Fibroblast of the aortic adventitia (primary cell): ENCODE measurements at regions not wholly inside any gene's neighbourhood (a gene's known extent, or its start where the extent isn't known, plus 50 kb on each side); places are given as distances from the start of the nearest gene placed in this dataset.

Experiments used
- DNase-seq: peaks from one replicate; pipeline ENCODE4 v3.0.0-alpha.2; 2010; ENCODE audit warnings: low read depth
- H3K4me3 ChIP-seq: 2 replicates; pipeline ENCODE4 v1.5.1; 2011; ENCODE audit warnings: low read depth, mild to moderate bottlenecking, control low read depth, low read length, moderate library complexity
- TF ChIP-seq, protein P1 (sequence below): IDR thresholded peaks from 2 replicates; pipeline ENCODE4 v1.5.1; 2011; ENCODE audit warnings: mild to moderate bottlenecking, low read length, control low read depth, inconsistent platforms; ENCODE audit not compliant: insufficient read depth

DNA sequence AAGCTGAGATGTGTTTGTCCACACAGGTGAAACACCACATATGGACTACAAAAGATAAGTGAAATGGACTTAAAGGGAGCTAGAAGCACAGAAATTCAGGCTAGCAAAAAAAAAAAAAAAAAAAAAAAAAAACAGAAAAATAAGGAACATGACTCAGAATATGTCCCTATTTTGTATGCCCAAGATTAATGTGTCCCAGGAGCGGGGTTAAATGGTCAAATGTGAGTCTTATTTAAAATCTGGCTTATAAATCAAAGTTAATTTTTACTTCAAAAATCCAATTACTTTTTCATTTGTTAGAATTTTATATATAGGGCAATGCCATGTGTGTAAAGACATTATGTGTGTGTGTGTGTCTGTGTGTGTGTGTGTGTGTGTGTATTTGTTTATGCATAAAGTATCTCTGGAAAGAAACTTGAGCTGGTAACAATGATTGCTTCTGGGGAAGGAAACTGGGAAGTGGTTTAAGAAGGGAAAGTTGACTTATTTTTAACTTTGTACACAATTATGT lies 986.5 kb downstream of the ROBO2 start:
- DNase-seq: no peak
- H3K4me3 ChIP-seq: no peak overlapping the region
- TF ChIP-seq, protein P1, sequence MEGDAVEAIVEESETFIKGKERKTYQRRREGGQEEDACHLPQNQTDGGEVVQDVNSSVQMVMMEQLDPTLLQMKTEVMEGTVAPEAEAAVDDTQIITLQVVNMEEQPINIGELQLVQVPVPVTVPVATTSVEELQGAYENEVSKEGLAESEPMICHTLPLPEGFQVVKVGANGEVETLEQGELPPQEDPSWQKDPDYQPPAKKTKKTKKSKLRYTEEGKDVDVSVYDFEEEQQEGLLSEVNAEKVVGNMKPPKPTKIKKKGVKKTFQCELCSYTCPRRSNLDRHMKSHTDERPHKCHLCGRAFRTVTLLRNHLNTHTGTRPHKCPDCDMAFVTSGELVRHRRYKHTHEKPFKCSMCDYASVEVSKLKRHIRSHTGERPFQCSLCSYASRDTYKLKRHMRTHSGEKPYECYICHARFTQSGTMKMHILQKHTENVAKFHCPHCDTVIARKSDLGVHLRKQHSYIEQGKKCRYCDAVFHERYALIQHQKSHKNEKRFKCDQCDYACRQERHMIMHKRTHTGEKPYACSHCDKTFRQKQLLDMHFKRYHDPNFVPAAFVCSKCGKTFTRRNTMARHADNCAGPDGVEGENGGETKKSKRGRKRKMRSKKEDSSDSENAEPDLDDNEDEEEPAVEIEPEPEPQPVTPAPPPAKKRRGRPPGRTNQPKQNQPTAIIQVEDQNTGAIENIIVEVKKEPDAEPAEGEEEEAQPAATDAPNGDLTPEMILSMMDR: no peak

DNA sequence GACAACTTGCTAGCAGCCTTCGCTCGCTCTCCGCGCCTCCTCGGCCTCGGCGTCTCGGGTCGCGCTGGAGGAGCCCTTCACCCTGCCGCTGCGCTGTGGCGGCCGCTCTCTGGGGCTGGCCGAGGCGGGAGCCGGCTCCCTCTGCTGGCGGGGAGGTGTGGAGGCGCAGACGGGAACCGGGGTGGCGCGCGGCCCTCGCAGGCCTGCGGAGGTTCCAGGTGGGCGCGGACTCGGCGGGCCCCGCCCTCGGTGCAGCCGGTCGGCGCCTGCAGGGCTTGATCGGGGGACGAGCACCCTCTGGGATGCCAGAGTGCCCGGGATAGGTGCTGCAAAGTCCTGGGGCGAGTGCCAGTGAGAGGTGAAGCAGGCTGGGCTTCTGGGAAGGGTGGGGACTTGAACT lies 989.9 kb downstream of the ROBO2 start:
- H3K4me3 ChIP-seq: no peak overlapping the region
- TF ChIP-seq, protein P1: no peak
- no peak for DNase-seq

DNA sequence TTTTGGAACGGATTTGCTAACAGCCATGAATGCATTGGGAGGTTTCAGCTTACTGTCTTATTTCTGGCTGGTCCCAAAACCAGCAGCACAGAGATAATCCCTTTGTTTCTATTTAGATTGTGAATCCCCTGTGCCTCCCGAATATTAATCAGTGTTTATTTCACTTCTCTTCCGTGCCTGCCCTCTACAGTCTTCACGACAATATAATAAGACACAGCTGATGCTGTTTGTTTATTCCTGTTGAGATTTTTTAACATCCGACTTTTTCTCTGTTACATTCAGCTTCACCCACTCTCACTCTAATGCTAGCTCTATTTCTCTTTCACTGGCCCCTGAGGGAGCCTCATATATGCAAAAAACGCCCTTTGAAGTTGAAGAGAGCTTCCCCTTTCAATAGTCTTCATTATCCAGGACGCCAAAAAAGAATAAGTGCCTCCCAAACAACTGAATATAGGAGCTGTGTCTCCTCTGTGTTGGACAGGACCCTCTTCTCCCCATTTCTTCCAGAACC lies 995.3 kb downstream of the ROBO2 start:
- no peak for DNase-seq
- TF ChIP-seq, protein P1: no peak
- H3K4me3 ChIP-seq: no peak overlapping the region

DNA sequence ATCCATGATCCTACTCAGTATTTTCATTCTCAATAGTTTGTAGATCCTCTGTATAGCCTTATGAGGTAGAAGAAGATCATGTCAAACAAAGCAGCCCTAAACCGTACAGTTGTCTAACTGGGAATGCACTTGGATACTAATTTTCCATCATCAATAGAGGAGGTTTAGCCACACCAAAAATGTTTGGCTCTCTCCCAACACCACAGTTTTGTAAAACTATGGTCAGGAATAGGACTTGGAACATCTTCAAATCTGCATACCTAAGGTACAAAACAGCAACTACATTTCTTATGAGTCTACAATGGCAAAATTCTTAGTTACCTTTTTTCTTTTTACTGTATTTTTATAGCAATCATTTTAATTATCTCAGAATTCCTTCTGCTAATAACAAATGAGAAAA lies 1001.6 kb downstream of the ROBO2 start:
- TF ChIP-seq, protein P1: no peak
- no peak for DNase-seq
- no peak overlapping the region for H3K4me3 ChIP-seq

DNA sequence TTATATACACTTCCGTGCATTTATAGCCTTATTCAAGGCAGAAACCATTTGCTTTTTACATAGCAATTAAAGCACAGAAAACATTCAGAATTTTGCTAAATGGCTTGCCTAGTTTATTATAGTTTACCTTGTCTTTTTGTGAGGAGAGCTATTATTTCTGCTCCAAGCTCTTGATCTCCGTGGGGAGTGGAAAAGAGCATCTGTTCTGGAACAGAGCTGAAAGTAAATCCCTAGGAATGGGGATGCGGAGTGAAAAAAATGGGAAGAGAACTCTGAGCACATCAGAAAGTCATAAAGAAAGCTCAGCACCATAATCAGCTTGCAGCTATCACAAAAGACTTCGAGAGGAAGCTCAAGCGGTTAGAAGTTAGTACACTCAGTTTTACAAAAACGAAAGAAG lies 1006.7 kb downstream of the ROBO2 start:
- DNase-seq: no peak
- TF ChIP-seq, protein P1: no peak
- H3K4me3 ChIP-seq: no peak overlapping the region

DNA sequence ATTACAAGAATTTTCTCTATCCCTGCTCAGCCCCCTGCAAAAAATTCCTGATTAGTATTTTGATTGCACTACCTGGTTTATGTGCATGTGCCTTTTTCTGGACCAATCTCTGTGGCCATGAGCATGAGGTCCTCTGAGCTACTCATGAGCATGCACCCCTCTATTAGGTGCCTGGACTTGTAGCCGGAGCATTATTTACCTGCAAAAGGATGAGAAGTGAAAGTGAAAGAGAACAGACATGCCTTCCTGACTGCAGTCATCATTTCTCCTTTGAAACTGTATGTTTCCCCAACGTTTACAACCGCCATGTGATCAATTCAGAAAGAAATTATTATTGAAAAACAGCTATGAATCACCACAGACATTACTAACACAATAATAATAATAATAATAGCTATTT lies 1008.8 kb downstream of the ROBO2 start:
- TF ChIP-seq, protein P1: no peak
- no peak for DNase-seq
- no peak overlapping the region for H3K4me3 ChIP-seq

DNA sequence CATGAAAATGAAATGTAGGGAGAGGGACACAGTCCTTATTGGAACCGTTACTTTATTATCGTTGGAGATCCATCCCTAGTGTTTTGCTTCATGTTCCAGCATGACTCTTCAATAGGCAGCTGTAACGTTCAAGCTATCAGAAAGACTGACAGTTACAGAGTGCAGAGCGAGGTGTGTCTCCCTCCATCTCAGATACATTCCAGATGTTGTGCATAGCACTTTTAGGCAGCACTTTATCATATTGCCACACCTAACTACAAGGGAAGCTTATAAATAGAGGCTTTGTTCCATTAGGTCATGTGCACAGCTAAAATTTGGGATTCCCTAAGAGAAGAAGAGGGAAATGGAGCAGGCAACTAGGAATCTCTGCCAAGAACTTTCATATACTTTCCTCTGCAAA lies 1009.6 kb downstream of the ROBO2 start:
- DNase-seq: no peak
- TF ChIP-seq, protein P1: no peak
- no peak overlapping the region for H3K4me3 ChIP-seq
